Neuronal stem cell (in vitro differentiated cells): ENCODE measurements at regions not wholly inside any gene's neighbourhood (a gene's known extent, or its start where the extent isn't known, plus 50 kb on each side); places are given as distances from the start of the nearest gene placed in this dataset.

Experiments
- DNase-seq: peaks from one replicate; pipeline ENCODE4 v3.0.0-alpha.2; 2013; ENCODE audit warnings: low spot score
- H2AFZ ChIP-seq: one replicate; pipeline ENCODE4 v1.6.1; 2013; ENCODE audit warnings: mild to moderate bottlenecking, low read length, inconsistent platforms
- H2AK5ac ChIP-seq: 2 replicates; pipeline ENCODE4 v1.6.1; 2013; ENCODE audit warnings: low read depth, mild to moderate bottlenecking, inconsistent platforms, low read length, moderate library complexity, mixed read lengths
- H2BK120ac ChIP-seq: 2 replicates; pipeline ENCODE4 v1.6.1; 2013; ENCODE audit warnings: low read depth, mild to moderate bottlenecking, inconsistent platforms, low read length, moderate library complexity, mixed read lengths
- H2BK12ac ChIP-seq: one replicate; pipeline ENCODE4 v1.6.1; 2013; ENCODE audit warnings: low read length, inconsistent platforms
- H2BK15ac ChIP-seq: 2 replicates; pipeline ENCODE4 v1.6.1; 2013; ENCODE audit warnings: mild to moderate bottlenecking, low read length, inconsistent platforms, mixed read lengths
- H2BK5ac ChIP-seq: one replicate; pipeline ENCODE4 v1.6.1; 2013; ENCODE audit warnings: inconsistent platforms, mild to moderate bottlenecking, low read length, moderate library complexity
- H3K14ac ChIP-seq: one replicate; pipeline ENCODE4 v1.6.1; 2013; ENCODE audit warnings: low read length, inconsistent platforms
- H3K18ac ChIP-seq: 2 replicates; pipeline ENCODE4 v1.6.1; 2013; ENCODE audit warnings: low read length, inconsistent platforms
- H3K23ac ChIP-seq: 2 replicates; pipeline ENCODE4 v1.6.1; 2013; ENCODE audit warnings: low read depth, mild to moderate bottlenecking, mixed read lengths, low read length, inconsistent platforms; ENCODE audit not compliant: poor library complexity
- H3K27ac ChIP-seq: replicated peaks from 3 replicates; pipeline ENCODE4 v1.5.1; 2013; ENCODE audit warnings: low read length, inconsistent platforms
- H3K27me3 ChIP-seq, 3 experiments: 2 replicates each; pipeline ENCODE4 v1.6.1; 2013; ENCODE audit warnings: low read length in 3 of 3, mild to moderate bottlenecking in 2 of 3, inconsistent platforms in 1 of 3, low read depth in 1 of 3, mixed read lengths in 1 of 3, moderate library complexity in 1 of 3; ENCODE audit not compliant: control insufficient read depth in 3 of 3, insufficient read depth in 3 of 3
- H3K36me3 ChIP-seq, 2 donors: replicated peaks in 1 of 2; 2 replicates each; pipeline ENCODE4 v1.6.1; 2013; ENCODE audit warnings: low read length in 2 of 2; ENCODE audit not compliant: control insufficient read depth in 2 of 2, insufficient read depth in 2 of 2
- H3K4ac ChIP-seq: 2 replicates; pipeline ENCODE4 v1.6.1; 2013; ENCODE audit warnings: inconsistent platforms, mild to moderate bottlenecking, low read length, moderate library complexity
- H3K4me1 ChIP-seq, 2 donors: 1 replicate in 1 of 2; 2 replicates in 1 of 2; pipeline ENCODE4 v1.6.1; 2013; ENCODE audit warnings: low read length in 2 of 2, low read depth in 1 of 2; ENCODE audit not compliant: control insufficient read depth in 2 of 2, insufficient read depth in 1 of 2
- H3K4me2 ChIP-seq: one replicate; pipeline ENCODE4 v1.6.1; 2013; ENCODE audit warnings: mild to moderate bottlenecking, low read length, inconsistent platforms; ENCODE audit not compliant: insufficient read depth, poor library complexity, severe bottlenecking
- H3K4me3 ChIP-seq, 2 donors: 2 replicates each; pipeline ENCODE4 v1.5.1; 2013; ENCODE audit warnings: low read length in 2 of 2, mild to moderate bottlenecking in 2 of 2, inconsistent platforms in 1 of 2, moderate library complexity in 1 of 2
- H3K79me1 ChIP-seq: one replicate; pipeline ENCODE4 v1.6.1; 2013; ENCODE audit warnings: low read depth, mild to moderate bottlenecking, inconsistent platforms, low read length, moderate library complexity
- H3K9ac ChIP-seq: one replicate; pipeline ENCODE4 v1.6.1; 2013; ENCODE audit warnings: mild to moderate bottlenecking, low read depth, low read length, inconsistent platforms; ENCODE audit not compliant: poor library complexity
- H3K9me3 ChIP-seq, 2 donors: replicated peaks in 1 of 2; 2 replicates each; pipeline versions ENCODE3 to v1.6.1; 2013; ENCODE audit warnings: low read length in 2 of 2, mild to moderate bottlenecking in 2 of 2, inconsistent platforms in 1 of 2, low read depth in 1 of 2, mixed read lengths in 1 of 2, moderate library complexity in 1 of 2; ENCODE audit not compliant: control insufficient read depth in 2 of 2, insufficient read depth in 1 of 2
- H4K8ac ChIP-seq: one replicate; pipeline ENCODE4 v1.6.1; 2013; ENCODE audit warnings: low read depth, mild to moderate bottlenecking, inconsistent platforms, low read length, moderate library complexity
- H4K91ac ChIP-seq: one replicate; pipeline ENCODE4 v1.6.1; 2013; ENCODE audit warnings: low read length, low read depth, mild to moderate bottlenecking, inconsistent platforms; ENCODE audit not compliant: poor library complexity
- WGBS, 2 donors: extraction: QIAGEN DNeasy Blood & Tissue Kit; methylation state at CpG; one replicate each; pipeline ENCODE4 v1.1.7; 2013; ENCODE audit warnings: missing lambda C conversion rate in 2 of 2, mixed read lengths in 1 of 2; ENCODE audit not compliant: insufficient read length in 2 of 2, insufficient replicate concordance in 1 of 2; ENCODE audit errors: extremely low coverage in 2 of 2; 5-methylcytosine and 5-hydroxymethylcytosine counted together

GRCh38 chr11:109071712-109072524 lies 350.1 kb upstream of the C11orf87 start:
- no peak overlapping the region for H3K14ac ChIP-seq
- H3K27ac ChIP-seq, result no peak overlapping the region
- H3K4me2 ChIP-seq, result no peak overlapping the region
- H3K18ac ChIP-seq, result no peak overlapping the region
- no peak for DNase-seq
- peaks cover 0 to 3% of the 10 kb centered on the region in 2 donors for H3K4me1 ChIP-seq
- H3K23ac ChIP-seq, result no peak overlapping the region
- no peaks in the 10 kb centered on the region for H3K27me3 ChIP-seq
- no CpG with 5 or more reads among the region's 5 CpGs for WGBS, 2 donors
- H4K8ac ChIP-seq, result no peak overlapping the region
- H2BK120ac ChIP-seq, result no peak overlapping the region
- H2BK15ac ChIP-seq, result no peak overlapping the region
- H3K4me3 ChIP-seq, result no peak overlapping the region
- no peak overlapping the region for H2AFZ ChIP-seq
- H3K79me1 ChIP-seq, result no peaks in the 10 kb centered on the region
- no peak overlapping the region for H2BK12ac ChIP-seq
- no peak overlapping the region for H2AK5ac ChIP-seq
- no peaks in the 10 kb centered on the region for H3K36me3 ChIP-seq
- no peaks in the 10 kb centered on the region for H3K9me3 ChIP-seq
- H3K4ac ChIP-seq, result no peak overlapping the region
- no peak overlapping the region for H3K9ac ChIP-seq
- H4K91ac ChIP-seq, result no peak overlapping the region
- no peak overlapping the region for H2BK5ac ChIP-seq

- no peak overlapping the region for H3K4me2 ChIP-seq
- H3K14ac ChIP-seq, result no peak overlapping the region
- no peak overlapping the region for H4K8ac ChIP-seq
- H3K27me3 ChIP-seq, result no peaks in the 10 kb centered on the region
- H3K36me3 ChIP-seq, result no peaks in the 10 kb centered on the region
- H3K27ac ChIP-seq, result no peak overlapping the region
- H2BK5ac ChIP-seq, result no peak overlapping the region
- no peak for DNase-seq
- no peak overlapping the region for H2BK120ac ChIP-seq
- peaks cover 0 to 3% of the 10 kb centered on the region in 2 donors for H3K4me1 ChIP-seq
- no peak overlapping the region for H3K4ac ChIP-seq
- H3K23ac ChIP-seq, result no peak overlapping the region
- no peak overlapping the region for H2AK5ac ChIP-seq
- no peak overlapping the region for H2BK15ac ChIP-seq
- H3K18ac ChIP-seq, result no peak overlapping the region
- no peak overlapping the region for H4K91ac ChIP-seq
- H2BK12ac ChIP-seq, result no peak overlapping the region
- no CpG with 5 or more reads among the region's 4 CpGs for WGBS, 2 donors
- H3K9me3 ChIP-seq, result no peaks in the 10 kb centered on the region
- no peaks in the 10 kb centered on the region for H3K79me1 ChIP-seq
- H2AFZ ChIP-seq, result no peak overlapping the region
- H3K4me3 ChIP-seq, result no peak overlapping the region
- no peak overlapping the region for H3K9ac ChIP-seq
Measured at GRCh38 chr11:109073032-109073822, 348.8 kb upstream of the C11orf87 start.

- H3K4ac ChIP-seq, result no peak overlapping the region
- no peak overlapping the region for H3K9ac ChIP-seq
- H3K4me1 ChIP-seq, result peaks cover 0 to 3% of the 10 kb centered on the region in 2 donors
- H2BK15ac ChIP-seq, result no peak overlapping the region
- no peaks in the 10 kb centered on the region for H3K9me3 ChIP-seq
- H3K79me1 ChIP-seq, result no peaks in the 10 kb centered on the region
- H3K14ac ChIP-seq, result no peak overlapping the region
- no peak overlapping the region for H2BK12ac ChIP-seq
- no peak overlapping the region for H3K4me2 ChIP-seq
- H3K27ac ChIP-seq, result no peak overlapping the region
- no peak overlapping the region for H4K91ac ChIP-seq
- no peak overlapping the region for H2BK5ac ChIP-seq
- WGBS, 2 donors, result no CpG with 5 or more reads among the region's 2 CpGs
- H2AK5ac ChIP-seq, result no peak overlapping the region
- DNase-seq, result no peak
- no peak overlapping the region for H2BK120ac ChIP-seq
- no peak overlapping the region for H2AFZ ChIP-seq
- H4K8ac ChIP-seq, result no peak overlapping the region
- no peak overlapping the region for H3K23ac ChIP-seq
- H3K36me3 ChIP-seq, result no peaks in the 10 kb centered on the region
- no peak overlapping the region for H3K4me3 ChIP-seq
- H3K18ac ChIP-seq, result no peak overlapping the region
- no peaks in the 10 kb centered on the region for H3K27me3 ChIP-seq
Measured at GRCh38 chr11:109075976-109076375, 346.0 kb upstream of the C11orf87 start.

GRCh38 chr11:109076870-109077269 lies 345.1 kb upstream of the C11orf87 start:
- no peak overlapping the region for H3K4me3 ChIP-seq

More at GRCh38 chr11:109076870-109077269, 345.1 kb upstream of the C11orf87 start:
- Histone ChIP-seq H3K23ac (no peak overlapping the region), H4K91ac (no peak overlapping the region), H2AK5ac (no peak overlapping the region), H3K4me2 (no peak overlapping the region), H2BK5ac (no peak overlapping the region), H4K8ac (no peak overlapping the region), H3K36me3 (no peaks in the 10 kb centered on the region), H3K14ac (no peak overlapping the region), H3K27ac (no peak overlapping the region), H2AFZ (no peak overlapping the region), H3K4me1 (peaks cover 0 to 3% of the 10 kb centered on the region in 2 donors), H3K79me1 (no peaks in the 10 kb centered on the region), H2BK12ac (no peak overlapping the region), H3K27me3 (no peaks in the 10 kb centered on the region), H3K9ac (no peak overlapping the region), H3K18ac (no peak overlapping the region), H3K9me3 (no peaks in the 10 kb centered on the region), H2BK120ac (no peak overlapping the region), H2BK15ac (no peak overlapping the region), H3K4ac (no peak overlapping the region)
- no peak for DNase-seq
- no CpG with 5 or more reads among the region's 2 CpGs for WGBS, 2 donors
